ENCODE measurements at regions not wholly inside any gene's neighbourhood (a gene's known extent, or its start where the extent isn't known, plus 50 kb on each side); places are given as distances from the start of the nearest gene placed in this dataset.
A peak's percentile ranks its signal among the peaks of the same experiment; 100 is the strongest.

- WGBS, 2 donors: 5 to 11% methylated on average over 27 of the region's 27 CpGs
- intact Hi-C loops (cut with DNase I): loop anchor here (1.0 to 10.0 kb wide), 3 partner anchors 166 to 261 kb away; partner anchors contain the start of gene CLYBL
Observed at GRCh38 chr13:99436686-99437416, 64.4 kb upstream of the TM9SF2 start.

GRCh38 chr13:99439048-99439447 is 62.2 kb upstream of the TM9SF2 start:
- H3K4me3 ChIP-seq: no peak overlapping the region
- DNase-seq: no peak
- intact Hi-C loops (cut with DNase I): loop anchor here (10.0 kb wide), 1 partner anchor 166 kb away; the partner anchor contains the start of gene CLYBL
- no peaks in the 10 kb centered on the region for H3K27me3 ChIP-seq
- TF ChIP-seq EP300 (IDR thresholded peaks at IDR 0.05) (no peak), POLR2A (IDR thresholded peaks at IDR 0.05) (no peak), CTCF (IDR thresholded peaks at IDR 0.05) (no peak), POLR2AphosphoS5 (IDR thresholded peaks at IDR 0.05) (no peak)
- H3K27ac ChIP-seq: no peak overlapping the region
- H3K4me1 ChIP-seq: peaks cover 0 to 7% (median 0%) of the 10 kb centered on the region in 4 donors
- no peaks in the 10 kb centered on the region for H3K36me3 ChIP-seq
- 75 to 82% methylated on average over 7 of the region's 7 CpGs for WGBS, 2 donors
- H3K9me3 ChIP-seq: no peaks in the 10 kb centered on the region

More at GRCh38 chr13:99436686-99437416, 64.4 kb upstream of the TM9SF2 start:
- no peak overlapping the region for H3K4me3 ChIP-seq
- no peaks in the 10 kb centered on the region for H3K27me3 ChIP-seq
- peak; percentile 91 for DNase-seq
- H3K27ac ChIP-seq: no peak overlapping the region
- peaks cover 0 to 7% (median 0%) of the 10 kb centered on the region in 4 donors for H3K4me1 ChIP-seq
- no peaks in the 10 kb centered on the region for H3K9me3 ChIP-seq
- no peaks in the 10 kb centered on the region for H3K36me3 ChIP-seq
- no peak for TF ChIP-seq EP300 (IDR thresholded peaks at IDR 0.05)
- peak in 1 of 4 donors; percentile 25 for TF ChIP-seq POLR2AphosphoS5 (IDR thresholded peaks at IDR 0.05)
- TF ChIP-seq CTCF (IDR thresholded peaks at IDR 0.05): peak; percentile 96 to 100 (median 99)

- intact Hi-C loops (cut with DNase I): loop anchor here (5.0 to 10.0 kb wide), 2 partner anchors 62 to 165 kb away; partner anchors contain the start of genes CLYBL and TM9SF2
Observed at GRCh38 chr13:99439850-99440604, 61.2 kb upstream of the TM9SF2 start.

GRCh38 chr13:99442273-99442895 is 58.9 kb upstream of the TM9SF2 start:
- TF ChIP-seq CTCF (IDR thresholded peaks at IDR 0.05): peak; percentile 49 to 96 (median 86)
- no peak for TF ChIP-seq POLR2A (IDR thresholded peaks at IDR 0.05)
- intact Hi-C loops (cut with DNase I): loop anchor here (5.0 kb wide), 1 partner anchor 60 kb away; the partner anchor contains the start of gene TM9SF2
- 67 to 69% methylated on average over 7 of the region's 7 CpGs for WGBS, 2 donors
- no peaks in the 10 kb centered on the region for H3K27me3 ChIP-seq
- no peaks in the 10 kb centered on the region for H3K4me1 ChIP-seq
- H3K4me3 ChIP-seq: no peak overlapping the region
- no peaks in the 10 kb centered on the region for H3K36me3 ChIP-seq
- DNase-seq: no peak
- H3K9me3 ChIP-seq: no peaks in the 10 kb centered on the region
- H3K27ac ChIP-seq: no peak overlapping the region

More at GRCh38 chr13:99439850-99440604, 61.2 kb upstream of the TM9SF2 start:
- Histone ChIP-seq H3K27me3 (no peaks in the 10 kb centered on the region), H3K4me3 (no peak overlapping the region), H3K4me1 (peaks cover 0 to 7% (median 0%) of the 10 kb centered on the region in 4 donors), H3K27ac (no peak overlapping the region), H3K9me3 (no peaks in the 10 kb centered on the region), H3K36me3 (no peaks in the 10 kb centered on the region)
- 75 to 83% methylated on average over 11 of the region's 11 CpGs for WGBS, 2 donors
- TF ChIP-seq POLR2AphosphoS5 (IDR thresholded peaks at IDR 0.05): no peak
- TF ChIP-seq EP300 (IDR thresholded peaks at IDR 0.05): no peak
- no peak for TF ChIP-seq POLR2A (IDR thresholded peaks at IDR 0.05)
- TF ChIP-seq CTCF (IDR thresholded peaks at IDR 0.05): no peak
- DNase-seq: no peak
